Gastroesophageal sphincter (tissue), 3 donors: ENCODE measurements at regions not wholly inside any gene's neighbourhood (a gene's known extent, or its start where the extent isn't known, plus 50 kb on each side); places are given as distances from the start of the nearest gene placed in this dataset.

Experiments used
- CTCF ChIP-seq, 4 experiments: fragments of 200-600 bp in 2 of 4; fragments of 450-650 bp in 2 of 4; sonication (generic) in 1 of 4; IDR thresholded peaks; one replicate each; pipeline ENCODE4 v1.5.1; 2017 to 2019; ENCODE audit warnings: antibody characterized with exemption in 4 of 4, mild to moderate bottlenecking in 2 of 4, moderate library complexity in 2 of 4
- EP300 ChIP-seq: sonication (generic); formaldehyde crosslinking; IDR thresholded peaks from one replicate; pipeline ENCODE4 v1.6.1; 2017; ENCODE audit warnings: antibody characterized with exemption, mild to moderate bottlenecking
- POLR2A ChIP-seq, 2 donors: fragments of 450-650 bp; IDR thresholded peaks; one replicate each; pipeline ENCODE4 v1.6.1; 2017; ENCODE audit warnings: antibody characterized with exemption in 2 of 2, mild to moderate bottlenecking in 2 of 2, moderate library complexity in 1 of 2

- TF ChIP-seq CTCF (IDR thresholded peaks at IDR 0.05) (no peak), POLR2A (IDR thresholded peaks at IDR 0.05) (no peak), EP300 (no peak)
Measured at GRCh38 chr15:62942428-62942827, 100.1 kb upstream of the TPM1 start.
